GM12878 (cell line): ENCODE measurements at regions not wholly inside any gene's neighbourhood (a gene's known extent, or its start where the extent isn't known, plus 50 kb on each side); places are given as distances from the start of the nearest gene placed in this dataset.

Experiments used
- ATAC-seq: fragments of 200-7000 bp; cut with Tn5 transposase; 3 replicates; pipeline ENCODE4 v1.9.1; 2020; ENCODE audit warnings: mild to moderate bottlenecking, moderate library complexity
- BruUV-seq: library from RNA; stranded (reverse); fragments of 400-500 nt; replicated peaks from 2 replicates; lab custom pipeline; 2021; lab: Mats Ljungman, UMichigan
- CTCF ChIA-PET: fragments of 300-600 bp; sonication (Branson Sonifier 250); formaldehyde crosslinking; extraction: SDS; loops from one replicate; lab custom pipeline; 2021; ENCODE audit warnings: inconsistent platforms; lab: Yijun Ruan, JAX
- POLR2A ChIA-PET: fragments of 350-600 bp; formaldehyde crosslinking; extraction: SDS; loops from one replicate; lab custom pipeline; 2021; ENCODE audit warnings: inconsistent platforms; lab: Charles Lee
- RAD21 ChIA-PET: fragments of 300-600 bp; sonication (Branson Sonifier 250); formaldehyde crosslinking; loops from one replicate; lab custom pipeline; 2023; ENCODE audit warnings: antibody characterized with exemption; ENCODE audit not compliant: unreplicated experiment; lab: Charles Lee
- SMC1A ChIA-PET: fragments of 300-600 bp; sonication (Branson Sonifier 250); formaldehyde crosslinking; loops from one replicate; lab custom pipeline; 2023; ENCODE audit not compliant: unreplicated experiment, uncharacterized antibody; lab: Charles Lee
- DNase-seq: peaks from one replicate; pipeline ENCODE4 v3.0.0-alpha.2; 2011; ENCODE audit warnings: low read depth, low spot score
- FAIRE-seq: peaks from 3 replicates; lab custom pipeline; 2011; peaks lifted over from hg19 to GRCh38; lab: Jason Lieb, UNC
- H2AFZ ChIP-seq: 2 replicates; pipeline ENCODE4 v1.6.0; 2011; ENCODE audit warnings: low read depth, low read length, control low read depth; ENCODE audit not compliant: control insufficient read depth
- H3K27ac ChIP-seq: 2 replicates; pipeline ENCODE4 v1.5.1; 2011; ENCODE audit warnings: control low read depth; ENCODE audit not compliant: control insufficient read depth, insufficient read depth
- H3K27me3 ChIP-seq, 2 experiments: replicated peaks in 1 of 2; 2 replicates each; pipeline versions ENCODE4 v1.6.0 to v1.6.1; 2011; ENCODE audit warnings: low read length in 1 of 2; ENCODE audit not compliant: control insufficient read depth in 2 of 2, insufficient read depth in 2 of 2
- H3K36me3 ChIP-seq, 2 experiments: 2 replicates each; pipeline ENCODE4 v1.5.1; 2011; ENCODE audit warnings: low read length in 1 of 2; ENCODE audit not compliant: control insufficient read depth in 2 of 2, insufficient read depth in 2 of 2
- H3K4me1 ChIP-seq: 2 replicates; pipeline ENCODE4 v1.6.1; 2011; ENCODE audit warnings: mild to moderate bottlenecking, low read length, moderate library complexity, mixed read lengths; ENCODE audit not compliant: control insufficient read depth, insufficient read depth
- H3K4me2 ChIP-seq: 2 replicates; pipeline ENCODE4 v1.6.0; 2011; ENCODE audit warnings: control low read depth; ENCODE audit not compliant: control insufficient read depth, insufficient read depth
- H3K4me3 ChIP-seq: fragments of 200-600 bp; sonication (generic); 2 replicates; pipeline ENCODE4 v1.5.1; 2016
- H3K79me2 ChIP-seq: 2 replicates; pipeline ENCODE4 v1.6.0; 2011; ENCODE audit warnings: low read length; ENCODE audit not compliant: control insufficient read depth, insufficient read depth
- H3K9ac ChIP-seq: 2 replicates; pipeline ENCODE4 v1.8.0; 2011; ENCODE audit warnings: low read length, control low read depth, mixed read lengths; ENCODE audit not compliant: control insufficient read depth, insufficient read depth
- H3K9me3 ChIP-seq: replicated peaks from 3 replicates; pipeline ENCODE4 v1.5.1; 2011; ENCODE audit warnings: mild to moderate bottlenecking, low read length; ENCODE audit not compliant: control insufficient read depth, insufficient read depth
- H4K20me1 ChIP-seq: 2 replicates; pipeline ENCODE4 v1.6.0; 2011; ENCODE audit not compliant: control insufficient read depth, insufficient read depth
- ATF2 ChIP-seq: IDR thresholded peaks from 2 replicates; pipeline ENCODE4 v1.6.1; 2012; ENCODE audit warnings: low read length, inconsistent platforms
- CHD1 ChIP-seq: IDR thresholded peaks from 2 replicates; pipeline ENCODE4 v1.6.1; 2012; ENCODE audit warnings: low read depth, low read length, improper control_type of control experiment
- CHD4 ChIP-seq: fragments of 200-600 bp; sonication (generic); IDR thresholded peaks from 2 replicates; pipeline ENCODE4 v1.6.1; 2016; ENCODE audit warnings: mild to moderate bottlenecking
- E2F8 ChIP-seq: fragments of 450-650 bp; IDR thresholded peaks from 2 replicates; pipeline ENCODE4 v1.6.1; 2018; ENCODE audit warnings: mild to moderate bottlenecking, low read depth, moderate library complexity; ENCODE audit not compliant: partially characterized antibody
- IRF3 ChIP-seq: fragments of 450-650 bp; IDR thresholded peaks from 2 replicates; pipeline ENCODE4 v1.6.1; 2014; ENCODE audit warnings: mild to moderate bottlenecking
- IRF5 ChIP-seq: fragments of 450-650 bp; IDR thresholded peaks from 2 replicates; pipeline ENCODE4 v1.6.1; 2017; ENCODE audit warnings: borderline replicate concordance
- NR2F1 ChIP-seq: fragments of 450-650 bp; conservative IDR thresholded peaks from 2 replicates; pipeline ENCODE4 v1.6.1; 2017; ENCODE audit warnings: mild to moderate bottlenecking
- RELA ChIP-seq: fragments of 450-650 bp; IDR thresholded peaks from 2 replicates; pipeline ENCODE4 v1.8.0; 2014; ENCODE audit warnings: borderline replicate concordance; ENCODE audit not compliant: partially characterized antibody
- RUNX3 ChIP-seq: IDR thresholded peaks from 2 replicates; pipeline ENCODE4 v1.6.1; 2012; ENCODE audit warnings: low read length, inconsistent platforms
- SIX5 ChIP-seq: IDR thresholded peaks from 2 replicates; pipeline ENCODE4 v1.6.1; 2011; ENCODE audit warnings: mild to moderate bottlenecking, low read depth, low read length, moderate library complexity; ENCODE audit not compliant: severe bottlenecking
- SP1 ChIP-seq: IDR thresholded peaks from one replicate; pipeline ENCODE4 v1.6.1; 2011; ENCODE audit warnings: low read depth, low read length
- USF1 ChIP-seq: IDR thresholded peaks from 2 replicates; pipeline ENCODE4 v1.6.1; 2011; ENCODE audit warnings: borderline replicate concordance, low read depth, mild to moderate bottlenecking, moderate library complexity, mixed read lengths, low read length; ENCODE audit not compliant: insufficient read depth; ENCODE audit errors: extremely low read length
- WRNIP1 ChIP-seq: IDR thresholded peaks from 2 replicates; pipeline ENCODE4 v1.6.1; 2011; ENCODE audit warnings: low read depth, low read length, improper control_type of control experiment, borderline replicate concordance
- YBX1 ChIP-seq: fragments of 450-650 bp; IDR thresholded peaks from 2 replicates; pipeline ENCODE4 v1.6.1; 2016; ENCODE audit warnings: antibody characterized with exemption
- ZBTB11 ChIP-seq: fragments of 450-650 bp; formaldehyde crosslinking; IDR thresholded peaks from 2 replicates; pipeline ENCODE4 v1.5.0; 2022; ENCODE audit warnings: mild to moderate bottlenecking, missing genetic modification characterization
- WGBS: methylation state at CpG from one replicate; pipeline ENCODE4 v1.1.6; 2016; ENCODE audit warnings: low lambda C conversion rate; ENCODE audit not compliant: insufficient replicate concordance, insufficient coverage; ENCODE audit errors: missing lambda C conversion rate; 5-methylcytosine and 5-hydroxymethylcytosine counted together
- in situ Hi-C: fragments of 300-500 bp; cut with MboI; formaldehyde crosslinking; loops from 9 replicates; pipeline ENCODE4 v1.14.3; 2018; ENCODE audit warnings: mixed read lengths
- intact Hi-C: fragments of 100-400 bp; cut with micrococcal nuclease; formaldehyde crosslinking; loops from one replicate; pipeline ENCODE4 v1.14.2; 2022; ENCODE audit not compliant: unreplicated experiment

- no TSS peak for BruUV-seq
- Histone ChIP-seq H3K27ac (no peak overlapping the region), H3K4me2 (no peak overlapping the region), H2AFZ (no peak overlapping the region), H3K36me3 (no peaks in the 10 kb centered on the region), H3K4me3 (no peak overlapping the region), H3K27me3 (no peaks in the 10 kb centered on the region; a peak in 1 of 4 replicates), H3K9me3 (no peaks in the 10 kb centered on the region), H4K20me1 (no peaks in the 10 kb centered on the region), H3K79me2 (no peaks in the 10 kb centered on the region), H3K4me1 (no peaks in the 10 kb centered on the region), H3K9ac (no peak overlapping the region)
- in situ Hi-C loops (no loop called here), intact Hi-C loops (no loop called here)
- POLR2A ChIA-PET: no interaction called here
- WGBS: 32% methylated on average over 3 of the region's 3 CpGs
- RAD21 ChIA-PET: no interaction called here
- SMC1A ChIA-PET: interaction anchor here (0.9 kb wide), 1 partner anchor 11 kb away, joined by 3 read pairs; no protein-coding TSS in a partner anchor
- CTCF ChIA-PET: no interaction called here
- no peak for FAIRE-seq
- no peak for DNase-seq
- ATAC-seq: no peak
- no peak for TF ChIP-seq RUNX3
- TF ChIP-seq ZBTB11: no peak
- no peak for TF ChIP-seq RELA
- no peak for TF ChIP-seq NR2F1
- no peak for TF ChIP-seq ATF2
- no peak for TF ChIP-seq IRF3
- no peak for TF ChIP-seq WRNIP1
- no peak for TF ChIP-seq CHD4
- no peak for TF ChIP-seq YBX1
- no peak for TF ChIP-seq SIX5
- no peak for TF ChIP-seq CHD1
- no peak for TF ChIP-seq E2F8
- no peak for TF ChIP-seq IRF5
- TF ChIP-seq USF1: no peak
- TF ChIP-seq SP1: no peak
Observed at GRCh38 chr7:23928418-23928775, 218.4 kb downstream of the STK31 start.
